B cell (primary cell): ENCODE measurements at regions not wholly inside any gene's neighbourhood (a gene's known extent, or its start where the extent isn't known, plus 50 kb on each side); places are given as distances from the start of the nearest gene placed in this dataset.
"Not testable (repeated sequence)": the region's sequence is repeated elsewhere in the genome, so short reads cannot be mapped to it uniquely, and the experiment has no call there.

Experiments
- CTCF ChIP-seq: fragments of 200-600 bp; IDR thresholded peaks from one replicate; pipeline ENCODE4 v1.8.0; 2022; ENCODE audit warnings: antibody characterized with exemption, mild to moderate bottlenecking
- EZH2 ChIP-seq: IDR thresholded peaks from 2 replicates; pipeline ENCODE4 v1.6.1; 2012; ENCODE audit warnings: borderline replicate concordance, low read depth, mild to moderate bottlenecking, moderate library complexity, low read length; ENCODE audit not compliant: insufficient read depth, poor library complexity, severe bottlenecking

DNA sequence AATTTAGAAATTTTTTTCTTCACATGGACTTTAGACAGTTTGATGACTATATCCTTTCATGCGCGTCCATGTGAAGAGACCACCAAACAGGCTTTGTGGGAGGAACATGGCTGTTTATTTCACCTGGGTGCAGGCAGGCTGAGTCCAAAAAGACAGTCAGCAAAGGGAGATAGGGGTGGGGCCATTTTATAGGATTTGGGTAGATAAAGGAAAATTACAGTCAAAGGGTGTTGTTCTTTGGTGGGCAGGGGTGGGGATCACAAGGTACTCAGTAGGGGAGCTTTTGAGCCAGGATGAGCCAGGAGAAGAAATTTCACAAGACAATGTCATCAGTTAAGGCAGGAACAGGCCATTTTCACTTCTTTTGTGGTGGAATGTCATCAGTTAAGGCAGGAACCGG lies 781.5 kb upstream of the SGO1 start:
- TF ChIP-seq CTCF, EZH2: not testable (repeated sequence)
